GM12891 (cell line): ENCODE measurements at regions not wholly inside any gene's neighbourhood (a gene's known extent, or its start where the extent isn't known, plus 50 kb on each side); places are given as distances from the start of the nearest gene placed in this dataset.

Source experiments
- DNase-seq: peaks from one replicate; pipeline ENCODE4 v3.0.0; 2011; ENCODE audit warnings: low spot score; ENCODE audit not compliant: insufficient read length
- FAIRE-seq: peaks from 2 replicates; lab custom pipeline; 2011; peaks lifted over from hg19 to GRCh38; lab: Jason Lieb, UNC
- PAX5 ChIP-seq: IDR thresholded peaks from 2 replicates; pipeline ENCODE4 v1.6.1; 2011; ENCODE audit warnings: low read length, moderate library complexity, mild to moderate bottlenecking; ENCODE audit not compliant: insufficient read depth, severe bottlenecking
- POLR2A ChIP-seq: IDR thresholded peaks from 2 replicates; pipeline ENCODE4 v1.6.1; 2011; ENCODE audit warnings: low read depth, low read length, control low read depth
- POLR2AphosphoS5 ChIP-seq: IDR thresholded peaks from 2 replicates; pipeline ENCODE4 v1.6.1; 2011; ENCODE audit warnings: low read depth, low read length, control low read depth
- POU2F2 ChIP-seq: IDR thresholded peaks from 2 replicates; pipeline ENCODE4 v1.6.1; 2011; ENCODE audit warnings: low read depth, mild to moderate bottlenecking, control low read depth, low read length, moderate library complexity
- SPI1 ChIP-seq: IDR thresholded peaks from 2 replicates; pipeline ENCODE4 v1.6.1; 2011; ENCODE audit warnings: low read depth, low read length, control low read depth
- TAF1 ChIP-seq: IDR thresholded peaks from 2 replicates; pipeline ENCODE4 v1.6.1; 2011; ENCODE audit warnings: low read depth, low read length, control low read depth

DNA sequence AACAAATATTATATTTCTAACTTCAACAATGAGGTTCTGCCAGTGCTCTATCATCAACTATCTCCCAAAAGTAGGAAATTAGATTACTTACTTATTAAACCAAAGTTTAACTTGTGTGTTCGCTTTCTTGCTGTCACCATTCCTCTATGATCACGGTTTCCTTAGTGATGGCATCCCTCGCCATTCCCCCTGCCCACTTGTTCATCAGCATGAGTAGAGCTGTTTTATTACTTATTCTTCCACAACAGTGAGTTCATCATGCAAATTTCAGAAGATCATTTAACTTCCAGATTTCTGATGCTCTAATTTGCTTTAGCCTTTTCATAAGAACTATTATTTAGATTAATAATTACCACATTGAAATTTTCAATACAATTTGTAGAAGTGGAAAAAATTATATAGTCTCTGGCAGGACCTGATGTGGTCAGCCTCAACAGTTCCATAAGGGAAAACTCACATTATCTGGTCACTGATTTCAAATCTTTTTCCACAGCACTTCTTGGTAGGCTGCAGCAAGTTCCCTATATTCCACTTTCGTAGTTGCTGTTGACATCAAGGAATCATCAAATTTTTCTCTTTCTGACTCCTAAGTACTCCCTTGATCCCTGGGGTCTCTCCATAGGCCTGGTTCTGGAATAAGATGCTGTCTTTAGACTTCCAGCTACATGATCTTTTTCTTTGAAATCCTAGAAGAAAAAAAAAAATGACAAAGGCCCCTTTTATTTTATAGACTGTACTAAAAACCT, 174.6 kb downstream of the RASSF9 start:
- TF ChIP-seq POLR2A (no peak), PAX5 (no peak), POU2F2 (no peak), TAF1 (no peak), SPI1 (no peak)
- DNase-seq (no peak), FAIRE-seq (no peak)

DNA sequence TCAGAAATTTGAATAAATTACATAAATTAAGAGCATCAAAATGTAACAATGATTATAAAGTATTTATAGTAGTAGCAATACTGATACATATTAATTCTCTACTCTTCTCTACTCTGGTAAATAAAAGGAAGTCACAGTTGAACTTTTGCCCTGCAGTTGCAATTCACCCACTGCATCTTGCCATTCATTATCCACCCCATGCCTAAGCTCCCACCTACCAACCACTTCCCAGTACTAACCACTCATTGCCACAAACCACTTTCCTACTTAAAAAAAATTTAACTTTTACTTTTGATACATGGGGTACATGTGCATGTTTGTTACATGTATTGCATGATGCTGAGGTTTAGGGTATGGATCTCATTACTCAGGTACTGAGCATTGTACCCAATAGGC, 174.0 kb downstream of the RASSF9 start:
- TF ChIP-seq POU2F2 = no peak
- TF ChIP-seq TAF1 = no peak
- TF ChIP-seq POLR2A = no peak
- TF ChIP-seq POLR2AphosphoS5 = no peak
- no peak for TF ChIP-seq PAX5
- TF ChIP-seq SPI1 = no peak
- DNase-seq = no peak
- FAIRE-seq = no peak

DNA sequence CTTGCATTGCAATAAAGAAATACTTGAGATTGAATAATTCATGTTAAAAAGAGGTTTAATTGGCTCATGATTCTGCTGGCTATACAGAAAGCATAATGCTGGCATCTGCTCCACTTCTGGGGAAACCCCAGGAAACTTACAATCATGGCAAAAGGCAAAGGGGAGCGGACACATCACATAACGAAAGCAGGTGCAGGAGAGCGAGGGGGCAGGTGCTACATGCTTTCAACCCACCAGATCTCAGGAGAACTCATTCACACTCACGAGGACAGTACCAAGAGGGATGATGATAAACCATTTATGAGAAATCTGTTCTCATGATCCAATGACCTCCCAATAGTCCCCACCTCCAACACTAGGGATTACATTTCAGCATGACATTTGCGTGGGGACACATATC, 172.6 kb downstream of the RASSF9 start:
- TF ChIP-seq PAX5 = no peak
- no peak for TF ChIP-seq POLR2A
- no peak for TF ChIP-seq POU2F2
- no peak for TF ChIP-seq POLR2AphosphoS5
- no peak for TF ChIP-seq SPI1
- TF ChIP-seq TAF1 = no peak
- DNase-seq (no peak), FAIRE-seq (no peak)

DNA sequence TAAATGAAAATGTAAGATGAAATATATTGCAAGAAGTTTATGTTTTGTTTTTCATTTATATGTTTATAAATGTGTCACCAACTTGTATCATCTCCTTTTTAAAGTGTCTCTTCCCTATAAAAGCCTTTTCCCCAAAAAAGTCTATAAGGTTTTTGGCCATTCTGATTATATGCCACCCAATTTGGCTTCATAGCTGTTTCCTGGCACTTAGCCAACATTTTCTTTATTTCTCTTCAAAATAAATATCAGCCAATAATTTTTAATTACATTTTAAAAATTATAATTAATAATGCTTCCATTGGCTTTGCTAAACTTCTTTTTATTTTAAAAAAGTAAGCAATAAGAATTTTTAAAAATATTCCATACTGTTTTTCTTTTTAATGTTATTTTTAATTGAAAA, 171.8 kb downstream of the RASSF9 start:
- no peak for TF ChIP-seq SPI1
- TF ChIP-seq POLR2A = no peak
- no peak for TF ChIP-seq PAX5
- TF ChIP-seq POU2F2 = no peak
- TF ChIP-seq TAF1 = no peak
- no peak for TF ChIP-seq POLR2AphosphoS5
- FAIRE-seq = no peak
- DNase-seq = no peak

DNA sequence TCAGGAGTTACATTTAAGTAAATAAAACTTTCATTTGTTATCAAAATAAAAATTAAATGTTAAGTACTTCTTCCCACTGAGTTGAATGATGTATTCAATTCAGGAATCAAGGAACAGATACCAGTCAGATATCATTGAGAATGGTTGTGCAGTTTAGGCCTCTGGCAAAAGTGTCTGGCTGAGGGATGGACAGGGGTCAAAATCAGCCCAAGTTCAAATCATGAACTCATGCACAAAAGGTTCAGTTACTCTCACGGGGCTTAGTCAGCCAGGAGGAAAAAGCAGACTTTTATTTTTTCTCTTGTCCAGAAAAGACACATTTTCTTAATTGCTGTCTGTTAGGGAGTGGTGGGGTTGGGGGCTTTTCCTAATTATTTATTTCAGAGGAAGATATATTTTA, 166.3 kb downstream of the RASSF9 start:
- FAIRE-seq (no peak), DNase-seq (no peak)
- TF ChIP-seq TAF1 = no peak
- TF ChIP-seq PAX5 = no peak
- no peak for TF ChIP-seq POLR2AphosphoS5
- no peak for TF ChIP-seq POLR2A
- TF ChIP-seq SPI1 = no peak
- TF ChIP-seq POU2F2 = no peak

DNA sequence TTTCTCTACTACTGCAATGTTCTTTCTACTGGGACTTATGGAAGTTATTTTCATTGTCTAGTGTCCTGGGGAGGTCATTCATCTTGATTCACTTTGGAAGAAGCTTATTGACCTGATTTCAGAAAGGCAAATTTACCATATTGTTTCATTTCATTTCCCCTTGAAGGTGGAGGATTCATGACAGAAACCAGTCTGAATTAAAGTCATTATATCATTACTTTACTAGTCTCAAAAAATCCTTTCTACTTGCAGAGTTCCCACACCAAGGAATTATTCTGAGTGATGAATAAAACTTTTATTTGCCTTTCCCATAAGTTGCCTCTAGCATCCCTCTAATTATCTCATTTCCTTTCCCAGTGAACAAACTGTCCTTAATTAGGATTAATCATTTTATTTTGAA, 163.8 kb downstream of the RASSF9 start:
- TF ChIP-seq POLR2AphosphoS5 (no peak), PAX5 (no peak), POLR2A (no peak)
- no peak for DNase-seq
- FAIRE-seq = no peak

DNA sequence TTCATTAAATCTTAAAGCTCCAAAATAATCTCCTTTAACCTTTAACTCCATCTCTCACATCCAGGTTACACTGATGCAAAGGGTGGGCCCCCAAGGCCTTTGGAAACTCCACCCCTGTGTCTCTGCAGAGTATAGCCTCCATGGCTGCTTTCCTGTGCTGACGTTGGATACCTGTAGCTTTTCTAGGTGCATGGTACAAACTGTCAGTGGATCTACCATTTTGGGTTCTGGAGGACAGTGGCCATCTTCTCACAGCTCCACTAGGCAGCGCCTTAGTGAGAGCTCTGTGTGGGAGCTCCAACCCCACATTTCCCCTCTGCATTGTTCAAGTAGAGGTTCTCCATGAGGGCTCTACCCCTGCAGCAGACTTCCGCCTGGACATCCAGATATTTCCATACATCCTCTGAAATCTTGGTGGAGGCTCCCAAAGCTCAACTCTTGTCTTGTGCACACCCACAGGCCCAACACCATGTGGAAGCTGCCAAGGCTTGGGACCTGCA, 162.2 kb downstream of the RASSF9 start:
- no peak for TF ChIP-seq PAX5
- TF ChIP-seq TAF1 = no peak
- no peak for TF ChIP-seq POLR2AphosphoS5
- no peak for TF ChIP-seq POLR2A
- no peak for TF ChIP-seq SPI1
- no peak for TF ChIP-seq POU2F2
- no peak for FAIRE-seq
- no peak for DNase-seq

DNA sequence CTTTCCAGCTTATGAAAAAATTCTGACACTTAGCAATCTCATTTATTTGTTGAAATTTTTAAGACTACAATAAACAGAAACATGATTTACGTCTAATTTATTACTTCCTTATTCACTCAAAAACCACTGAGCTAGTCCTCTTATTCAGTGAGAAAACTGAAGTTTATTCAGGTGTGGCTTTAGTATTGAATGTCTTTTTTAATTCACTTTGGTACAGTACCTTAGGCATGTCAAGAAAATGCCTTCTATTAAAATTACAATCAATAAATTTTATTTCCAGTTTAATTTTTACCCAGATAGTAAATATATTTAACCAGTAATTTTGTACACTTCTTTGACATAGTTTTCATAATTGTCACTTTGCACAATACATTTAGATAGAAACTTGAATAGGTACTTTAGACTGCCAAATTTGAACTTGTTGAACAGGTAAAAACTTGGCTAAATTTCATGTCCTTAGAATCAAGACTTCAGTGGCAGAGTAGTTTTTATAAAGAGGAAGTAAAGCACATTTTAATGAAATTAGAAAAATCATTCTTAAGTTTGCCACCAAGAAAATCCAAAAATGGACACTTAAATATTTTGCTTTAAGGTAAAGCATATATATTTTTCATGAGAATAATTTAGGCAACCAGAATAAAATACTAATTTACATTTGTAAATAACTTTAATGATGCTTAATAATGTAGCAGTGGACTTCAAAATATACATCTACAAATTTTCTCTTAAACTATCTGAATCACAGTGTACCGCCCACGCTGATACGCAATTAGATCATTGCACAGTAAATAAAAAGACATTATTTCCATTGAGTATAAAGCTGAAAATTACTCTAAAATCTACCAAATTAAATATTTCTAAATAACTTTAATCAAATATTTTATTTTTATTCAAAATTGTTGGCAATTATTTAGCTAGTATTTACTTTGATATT, 159.1 kb downstream of the RASSF9 start:
- FAIRE-seq = no peak
- no peak for TF ChIP-seq PAX5
- TF ChIP-seq POLR2A = no peak
- TF ChIP-seq POU2F2 = no peak
- TF ChIP-seq SPI1 = no peak
- no peak for TF ChIP-seq TAF1
- TF ChIP-seq POLR2AphosphoS5 = no peak
- DNase-seq = no peak

DNA sequence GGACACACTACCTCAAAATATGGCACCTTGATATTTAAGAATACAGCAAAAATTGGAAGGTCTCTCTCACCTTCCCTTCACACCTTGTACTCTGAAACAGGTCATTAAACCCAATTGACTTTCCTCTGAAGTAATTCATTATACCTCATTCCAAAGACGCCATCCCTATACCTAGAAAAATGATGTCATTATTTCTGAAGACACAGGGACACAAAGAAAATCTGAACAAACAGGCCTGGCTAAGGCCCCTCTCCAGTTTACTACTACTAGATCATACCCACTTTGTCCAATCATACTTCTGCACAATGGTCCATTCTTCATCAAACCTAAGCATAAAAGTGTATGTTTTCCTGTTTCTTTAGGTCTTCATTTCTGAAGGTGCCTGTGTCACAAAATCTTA, 156.9 kb downstream of the RASSF9 start:
- DNase-seq = no peak

More for the DNA sequence above, 156.9 kb downstream of the RASSF9 start:
- TF ChIP-seq TAF1 = no peak
- no peak for TF ChIP-seq SPI1
- no peak for TF ChIP-seq POLR2AphosphoS5
- no peak for TF ChIP-seq POLR2A
- TF ChIP-seq POU2F2 = no peak
- no peak for TF ChIP-seq PAX5
- FAIRE-seq = no peak
